HEK293T (cell line): ENCODE measurements at regions not wholly inside any gene's neighbourhood (a gene's known extent, or its start where the extent isn't known, plus 50 kb on each side); places are given as distances from the start of the nearest gene placed in this dataset.

Experiments used
- CTCF ChIA-PET: fragments of 350-600 bp; formaldehyde crosslinking; extraction: SDS; loops from one replicate; lab custom pipeline; 2021; ENCODE audit warnings: antibody characterized with exemption, inconsistent platforms; lab: Yijun Ruan, JAX
- POLR2A ChIA-PET: fragments of 350-600 bp; formaldehyde crosslinking; extraction: SDS; loops from one replicate; lab custom pipeline; 2020; ENCODE audit warnings: antibody characterized with exemption, inconsistent platforms; lab: Yijun Ruan, JAX
- DNase-seq: peaks from one replicate; pipeline ENCODE4 v3.0.0; 2012; ENCODE audit warnings: mixed read lengths; ENCODE audit errors: extremely low spot score
- ARNT ChIP-seq: fragments of 450-650 bp; IDR thresholded peaks from 2 replicates; pipeline ENCODE4 v1.6.1; 2017; ENCODE audit warnings: mild to moderate bottlenecking
- BHLHE40 ChIP-seq: fragments of 450-650 bp; IDR thresholded peaks from 2 replicates; pipeline ENCODE4 v1.6.1; 2016; ENCODE audit warnings: mild to moderate bottlenecking, moderate library complexity, borderline replicate concordance
- CTBP1 ChIP-seq: fragments of 450-650 bp; IDR thresholded peaks from 2 replicates; pipeline ENCODE4 v1.6.1; 2016; ENCODE audit warnings: borderline replicate concordance
- ELF4 ChIP-seq: fragments of 450-650 bp; IDR thresholded peaks from 2 replicates; pipeline ENCODE4 v1.6.1; 2017; ENCODE audit warnings: antibody characterized with exemption
- FOXA1 ChIP-seq: fragments of 450-650 bp; IDR thresholded peaks from 2 replicates; pipeline ENCODE4 v1.6.1; 2016; ENCODE audit warnings: mild to moderate bottlenecking
- FOXK2 ChIP-seq: fragments of 450-650 bp; IDR thresholded peaks from 2 replicates; pipeline ENCODE4 v1.6.1; 2016; ENCODE audit warnings: mild to moderate bottlenecking
- FOXM1 ChIP-seq: fragments of 450-650 bp; IDR thresholded peaks from 2 replicates; pipeline ENCODE4 v1.6.1; 2017; ENCODE audit warnings: mild to moderate bottlenecking, borderline replicate concordance
- HDGF ChIP-seq: fragments of 450-650 bp; IDR thresholded peaks from 2 replicates; pipeline ENCODE4 v1.6.1; 2017; ENCODE audit warnings: antibody characterized with exemption, borderline replicate concordance
- L3MBTL2 ChIP-seq: fragments of 450-650 bp; conservative IDR thresholded peaks from 2 replicates; pipeline ENCODE4 v1.6.1; 2016; ENCODE audit warnings: mild to moderate bottlenecking
- LEF1 ChIP-seq: fragments of 450-650 bp; IDR thresholded peaks from 2 replicates; pipeline ENCODE4 v1.6.1; 2017; ENCODE audit warnings: mild to moderate bottlenecking, borderline replicate concordance
- NFRKB ChIP-seq: fragments of 450-650 bp; IDR thresholded peaks from 2 replicates; pipeline ENCODE4 v1.6.1; 2016; ENCODE audit warnings: mild to moderate bottlenecking, moderate library complexity
- SP1 ChIP-seq: fragments of 450-650 bp; IDR thresholded peaks from 2 replicates; pipeline ENCODE4 v1.6.1; 2017
- SUZ12 ChIP-seq: fragments of 450-650 bp; IDR thresholded peaks from 2 replicates; pipeline ENCODE4 v1.6.1; 2016; ENCODE audit warnings: mild to moderate bottlenecking
- TARDBP ChIP-seq: fragments of 450-650 bp; IDR thresholded peaks from 2 replicates; pipeline ENCODE4 v1.6.1; 2016
- ZNF384 ChIP-seq: fragments of 450-650 bp; IDR thresholded peaks from 2 replicates; pipeline ENCODE4 v1.6.1; 2016
- TF ChIP-seq, protein P1 (sequence below): fragments of 450-650 bp; IDR thresholded peaks from 2 replicates; pipeline ENCODE4 v1.6.1; 2016

DNA sequence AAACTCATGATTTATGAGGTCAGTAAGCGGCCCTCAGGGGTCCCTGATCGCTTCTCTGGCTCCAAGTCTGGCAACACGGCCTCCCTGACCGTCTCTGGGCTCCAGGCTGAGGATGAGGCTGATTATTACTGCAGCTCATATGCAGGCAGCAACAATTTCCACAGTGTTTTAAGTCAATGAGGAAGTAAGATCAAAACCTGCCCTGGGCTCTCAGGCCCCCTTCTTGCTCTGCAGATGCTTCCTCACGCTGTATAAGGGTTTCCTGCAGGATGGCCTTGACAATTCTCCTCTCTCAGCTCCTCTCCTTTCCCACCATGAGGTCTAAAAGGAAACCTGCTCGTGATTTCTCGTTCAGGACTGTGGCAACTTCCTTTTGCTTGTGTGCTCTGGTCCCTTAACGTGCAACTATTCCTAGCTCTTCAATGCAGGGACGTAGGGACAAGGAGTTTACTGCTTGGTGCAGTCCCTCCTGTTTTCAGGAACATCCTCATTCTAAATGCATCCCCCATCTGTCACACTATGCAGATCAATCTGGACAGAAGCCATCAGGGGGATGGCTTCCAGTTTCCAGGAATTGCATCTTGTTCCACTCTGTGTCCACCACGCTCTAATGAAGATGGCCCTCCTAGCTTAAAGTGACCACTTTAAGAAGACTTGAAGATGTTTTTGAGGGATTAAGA is 64.3 kb upstream of the IGLL5 start:
- DNase-seq = no peak
- TF ChIP-seq, protein P1, sequence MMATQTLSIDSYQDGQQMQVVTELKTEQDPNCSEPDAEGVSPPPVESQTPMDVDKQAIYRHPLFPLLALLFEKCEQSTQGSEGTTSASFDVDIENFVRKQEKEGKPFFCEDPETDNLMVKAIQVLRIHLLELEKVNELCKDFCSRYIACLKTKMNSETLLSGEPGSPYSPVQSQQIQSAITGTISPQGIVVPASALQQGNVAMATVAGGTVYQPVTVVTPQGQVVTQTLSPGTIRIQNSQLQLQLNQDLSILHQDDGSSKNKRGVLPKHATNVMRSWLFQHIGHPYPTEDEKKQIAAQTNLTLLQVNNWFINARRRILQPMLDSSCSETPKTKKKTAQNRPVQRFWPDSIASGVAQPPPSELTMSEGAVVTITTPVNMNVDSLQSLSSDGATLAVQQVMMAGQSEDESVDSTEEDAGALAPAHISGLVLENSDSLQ = no peak
- TF ChIP-seq BHLHE40 (no peak), CTBP1 (no peak), SUZ12 (no peak), TARDBP (no peak), L3MBTL2 (no peak), FOXM1 (no peak), NFRKB (no peak), SP1 (no peak), ARNT (no peak), ZNF384 (no peak), HDGF (no peak), ELF4 (no peak), LEF1 (no peak), FOXA1 (no peak), FOXK2 (no peak)
- ChIA-PET POLR2A (no interaction called here), CTCF (no interaction called here)

DNA sequence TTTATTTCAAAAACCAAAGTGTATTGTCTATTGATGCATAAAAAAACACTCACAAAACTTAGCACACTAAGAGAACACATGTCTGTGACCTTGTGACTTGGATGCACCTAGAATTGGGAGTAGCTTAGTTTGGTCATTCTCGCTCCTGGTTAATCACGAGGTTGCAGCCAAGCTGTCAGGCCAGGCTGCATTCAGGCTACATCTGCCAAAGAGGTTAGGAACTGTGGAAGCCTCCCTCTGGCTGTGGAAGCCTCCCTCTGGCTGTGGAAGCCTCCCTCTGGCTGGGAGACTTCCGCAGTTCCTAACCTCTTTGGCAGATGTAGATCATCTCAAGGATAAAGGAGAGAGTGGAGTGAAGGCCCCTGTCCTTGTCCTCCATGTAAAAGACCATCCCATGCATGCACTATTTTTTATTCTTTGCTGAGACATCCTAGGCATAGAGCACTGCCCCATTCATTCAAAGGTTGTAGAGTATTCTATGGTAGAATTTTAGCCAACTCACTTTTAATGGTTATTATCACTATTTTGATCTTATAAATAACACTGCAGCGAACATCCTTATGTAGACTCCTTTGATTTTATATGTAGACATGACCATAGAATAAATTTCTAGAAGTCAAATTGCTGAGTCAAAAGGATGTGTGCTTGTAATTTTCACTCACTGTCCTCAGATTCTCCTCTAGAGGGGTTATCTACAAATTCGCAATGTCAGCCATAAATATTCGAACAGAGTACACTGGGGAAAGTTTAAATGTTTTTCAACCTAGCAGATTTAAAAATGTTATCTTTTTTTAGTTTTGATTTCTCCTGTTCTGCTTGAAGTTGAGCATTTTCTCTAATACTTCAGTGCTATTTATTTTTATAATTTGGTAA is 63.0 kb upstream of the IGLL5 start:
- DNase-seq = no peak
- ChIA-PET POLR2A (no interaction called here), CTCF (no interaction called here)
- TF ChIP-seq FOXK2 (no peak), FOXA1 (no peak), BHLHE40 (no peak), SP1 (no peak), FOXM1 (no peak), ARNT (no peak), SUZ12 (no peak), LEF1 (no peak), TARDBP (no peak)
- TF ChIP-seq, protein P1 = no peak

DNA sequence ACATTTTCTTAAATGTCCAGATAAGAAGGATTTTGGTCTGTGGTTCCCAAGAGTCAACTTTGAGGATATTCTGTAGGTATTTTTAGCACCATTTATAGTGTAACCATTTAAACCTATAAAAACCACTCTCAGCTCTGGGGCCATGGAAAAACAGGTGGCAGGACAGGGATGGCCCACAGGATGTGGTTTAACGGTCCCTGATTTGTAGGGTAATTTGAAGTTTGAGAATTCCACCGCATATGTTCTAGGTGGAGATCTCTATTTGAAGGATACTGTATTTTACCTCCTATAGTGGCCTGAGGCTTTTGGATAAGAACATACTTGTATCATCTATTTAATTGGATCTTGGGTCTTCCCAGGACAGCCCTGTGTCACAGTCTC is 62.4 kb upstream of the IGLL5 start:
- TF ChIP-seq ARNT = no peak
- no peak for TF ChIP-seq HDGF
- no peak for TF ChIP-seq FOXK2
- no peak for TF ChIP-seq ELF4
- TF ChIP-seq ZNF384 = no peak
- DNase-seq = no peak
- POLR2A ChIA-PET = no interaction called here
- CTCF ChIA-PET = no interaction called here

DNA sequence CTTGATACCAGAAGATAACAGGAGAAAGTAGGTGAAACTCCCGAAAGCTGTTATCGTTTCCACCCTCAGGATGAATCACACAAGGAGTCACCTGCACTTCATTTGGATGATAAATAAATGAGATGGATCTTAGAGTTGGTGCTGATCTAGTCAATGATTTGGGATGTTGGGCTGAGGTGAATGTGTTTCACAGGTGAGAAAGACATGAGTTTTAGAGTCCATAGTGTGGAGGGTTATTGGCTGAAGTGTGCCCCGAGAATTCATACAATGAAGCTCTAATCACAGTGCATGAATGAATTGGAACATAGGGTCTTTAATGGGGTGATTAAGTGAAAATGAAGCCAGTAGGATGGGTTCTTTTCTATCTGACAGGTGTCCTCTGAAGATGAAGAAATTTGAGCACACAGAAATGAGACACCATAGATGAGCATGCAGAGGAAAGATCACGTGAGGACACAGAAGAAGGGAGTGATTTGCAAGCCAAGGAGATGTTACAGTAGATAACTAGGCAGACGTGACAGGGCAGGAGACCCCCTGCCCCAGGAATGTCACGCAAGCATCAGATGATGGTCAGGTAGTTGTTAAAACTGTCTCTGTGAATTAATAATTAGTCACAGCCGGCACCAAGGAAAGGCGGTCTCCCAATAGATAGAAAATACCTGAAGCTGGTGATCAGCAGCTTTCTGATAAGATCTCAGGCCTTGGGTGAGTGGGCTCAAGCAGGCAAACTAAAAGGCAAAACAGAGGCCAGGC is 60.3 kb upstream of the IGLL5 start:
- POLR2A ChIA-PET = no interaction called here

DNA sequence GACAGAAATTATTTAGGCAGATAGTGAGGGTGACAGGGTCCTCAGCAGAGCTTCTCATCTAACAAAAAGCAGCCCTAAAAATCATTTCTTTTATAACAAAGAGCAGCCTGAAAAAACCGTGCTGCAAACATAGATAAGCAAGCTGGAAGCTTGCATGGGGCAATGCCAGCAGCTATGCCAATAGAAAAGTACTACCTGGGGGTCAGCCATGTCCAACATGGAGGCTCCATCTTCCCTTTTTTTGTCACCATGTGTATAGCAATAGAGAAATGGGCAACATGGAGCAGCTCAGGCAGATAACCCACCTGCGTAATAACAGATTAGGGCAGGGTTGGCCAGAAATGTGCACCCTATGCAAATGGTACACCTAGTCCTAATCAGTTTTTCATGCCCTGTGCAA is 57.4 kb upstream of the IGLL5 start:
- POLR2A ChIA-PET = no interaction called here

More for the DNA sequence above, 60.3 kb upstream of the IGLL5 start:
- CTCF ChIA-PET = no interaction called here
- TF ChIP-seq FOXM1 = no peak
- no peak for DNase-seq

More for the DNA sequence above, 57.4 kb upstream of the IGLL5 start:
- TF ChIP-seq FOXK2 (no peak), CTBP1 (no peak), ARNT (no peak), FOXM1 (no peak), BHLHE40 (no peak), L3MBTL2 (no peak), FOXA1 (no peak), SP1 (no peak), ELF4 (no peak), ZNF384 (no peak), TARDBP (no peak)
- TF ChIP-seq, protein P1 = no peak
- CTCF ChIA-PET = interaction anchor here (1.2 kb wide), 1 partner anchor 41 kb away, joined by 4 read pairs; no protein-coding TSS in a partner anchor
- DNase-seq = no peak
